ENCODE measurements at regions not wholly inside any gene's neighbourhood (a gene's known extent, or its start where the extent isn't known, plus 50 kb on each side); places are given as distances from the start of the nearest gene placed in this dataset.

DNA sequence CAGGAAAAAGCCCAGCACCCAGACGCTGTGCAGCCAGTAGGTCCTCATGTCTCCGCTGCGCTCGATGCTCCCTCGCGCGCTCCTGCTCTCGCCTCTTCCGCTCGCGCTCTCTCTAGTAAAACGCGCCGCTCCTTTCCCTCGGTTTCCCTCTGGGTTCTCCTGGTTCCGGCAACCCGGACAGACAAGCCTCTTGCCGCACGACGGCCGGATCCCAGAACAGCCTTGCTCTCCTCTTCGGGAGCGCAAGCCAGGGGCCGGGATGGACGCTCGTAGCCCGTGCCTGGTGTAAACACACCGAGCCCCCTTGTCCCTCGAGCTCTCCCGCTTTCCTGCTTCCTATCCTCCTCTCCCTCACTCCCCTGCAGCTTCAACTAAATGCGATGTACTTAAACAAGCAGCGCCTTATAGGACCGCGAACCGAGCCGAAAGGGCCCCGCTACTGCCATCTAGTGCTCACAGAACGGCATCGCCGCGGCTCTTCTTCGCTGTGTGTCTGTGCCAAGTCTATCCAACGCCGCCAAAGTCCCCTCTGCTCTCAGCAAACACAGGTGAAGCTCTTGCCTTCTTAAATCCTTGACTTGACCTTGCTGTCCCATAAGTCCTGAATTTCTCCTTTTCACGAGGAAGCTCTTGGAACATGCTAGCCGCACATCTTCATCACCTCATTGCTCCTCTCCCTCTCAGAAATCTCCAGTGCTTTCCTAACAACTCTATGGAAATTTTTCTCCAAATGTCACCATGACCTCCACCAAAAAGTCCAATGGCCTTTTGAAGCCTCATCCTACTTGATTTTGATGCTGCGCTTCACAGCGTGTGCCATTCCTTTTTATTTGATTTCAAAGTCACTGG lies 1037.2 kb downstream of the IGSF11 start:
- peak; percentile 86 to 90 for DNase-seq (ENCODE audit: low read depth in 1 of 2, low spot score in 1 of 2)
- no peaks in the 10 kb centered on the region for H3K4me1 ChIP-seq (ENCODE audit: low read depth)
- peak overlapping the region; percentile 58 for H3K4me3 ChIP-seq
- TF ChIP-seq, protein P1, sequence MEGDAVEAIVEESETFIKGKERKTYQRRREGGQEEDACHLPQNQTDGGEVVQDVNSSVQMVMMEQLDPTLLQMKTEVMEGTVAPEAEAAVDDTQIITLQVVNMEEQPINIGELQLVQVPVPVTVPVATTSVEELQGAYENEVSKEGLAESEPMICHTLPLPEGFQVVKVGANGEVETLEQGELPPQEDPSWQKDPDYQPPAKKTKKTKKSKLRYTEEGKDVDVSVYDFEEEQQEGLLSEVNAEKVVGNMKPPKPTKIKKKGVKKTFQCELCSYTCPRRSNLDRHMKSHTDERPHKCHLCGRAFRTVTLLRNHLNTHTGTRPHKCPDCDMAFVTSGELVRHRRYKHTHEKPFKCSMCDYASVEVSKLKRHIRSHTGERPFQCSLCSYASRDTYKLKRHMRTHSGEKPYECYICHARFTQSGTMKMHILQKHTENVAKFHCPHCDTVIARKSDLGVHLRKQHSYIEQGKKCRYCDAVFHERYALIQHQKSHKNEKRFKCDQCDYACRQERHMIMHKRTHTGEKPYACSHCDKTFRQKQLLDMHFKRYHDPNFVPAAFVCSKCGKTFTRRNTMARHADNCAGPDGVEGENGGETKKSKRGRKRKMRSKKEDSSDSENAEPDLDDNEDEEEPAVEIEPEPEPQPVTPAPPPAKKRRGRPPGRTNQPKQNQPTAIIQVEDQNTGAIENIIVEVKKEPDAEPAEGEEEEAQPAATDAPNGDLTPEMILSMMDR (IDR thresholded peaks at IDR 0.05; ENCODE audit: low read depth, low read length), result peak; percentile 99
- H3K36me3 ChIP-seq, result no peaks in the 10 kb centered on the region
- no peaks in the 10 kb centered on the region for H3K9me3 ChIP-seq (ENCODE audit: low read depth)
- H3K27me3 ChIP-seq, result peaks cover 40% of the 10 kb centered on the region
- no peak overlapping the region for H3K27ac ChIP-seq

DNA sequence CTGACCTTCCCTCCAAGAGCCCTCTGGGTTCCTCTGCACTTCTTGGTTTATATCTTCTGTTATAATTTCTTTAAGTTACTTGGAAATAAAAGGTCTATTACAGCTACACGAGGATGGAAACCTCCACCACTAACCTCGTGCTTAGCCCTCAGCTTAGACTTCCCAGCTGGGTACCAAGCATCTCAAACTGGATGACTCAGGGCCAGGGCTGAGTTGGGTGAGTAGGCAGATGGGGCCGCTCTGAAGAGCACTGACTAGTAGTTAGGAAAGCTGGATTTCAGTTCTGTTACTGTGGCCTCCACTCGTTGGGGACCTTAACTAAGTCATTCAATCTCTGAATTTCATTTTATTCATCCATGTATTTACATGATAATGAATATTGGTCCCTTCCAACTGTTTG lies 1036.6 kb downstream of the IGSF11 start:
- Histone ChIP-seq H3K27me3 (peaks cover 40% of the 10 kb centered on the region), H3K4me3 (no peak overlapping the region), H3K9me3 (ENCODE audit: low read depth) (no peaks in the 10 kb centered on the region), H3K36me3 (no peaks in the 10 kb centered on the region), H3K27ac (no peak overlapping the region), H3K4me1 (ENCODE audit: low read depth) (no peaks in the 10 kb centered on the region)
- no peak for DNase-seq (ENCODE audit: low read depth in 1 of 2, low spot score in 1 of 2)
- TF ChIP-seq, protein P1 (IDR thresholded peaks at IDR 0.05; ENCODE audit: low read depth, low read length), result no peak

DNA sequence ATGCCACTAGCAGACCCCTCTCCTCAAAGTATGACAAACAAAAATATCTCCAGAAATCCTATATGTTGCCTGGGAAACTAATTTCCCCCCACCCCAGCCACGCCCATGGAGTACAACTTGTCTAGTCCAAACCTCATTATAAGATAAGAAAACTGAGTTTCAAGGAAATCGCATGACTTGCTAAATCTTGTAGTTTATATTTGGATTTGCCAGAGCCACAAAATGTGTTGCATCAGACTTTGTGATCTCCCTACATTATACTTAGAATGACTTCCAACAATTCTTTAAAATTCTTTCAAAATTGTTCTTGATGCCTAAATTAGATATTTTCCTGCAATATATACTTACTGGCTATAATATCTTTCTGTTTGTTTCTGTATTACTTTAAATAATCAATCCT lies 1034.4 kb downstream of the IGSF11 start:
- no peaks in the 10 kb centered on the region for H3K4me1 ChIP-seq (ENCODE audit: low read depth)
- no peak overlapping the region for H3K27ac ChIP-seq
- DNase-seq (ENCODE audit: low read depth in 1 of 2, low spot score in 1 of 2), result no peak
- H3K9me3 ChIP-seq (ENCODE audit: low read depth), result no peaks in the 10 kb centered on the region
- H3K4me3 ChIP-seq, result no peak overlapping the region
- H3K27me3 ChIP-seq, result peaks cover 32% of the 10 kb centered on the region
- TF ChIP-seq, protein P1 (IDR thresholded peaks at IDR 0.05; ENCODE audit: low read depth, low read length), result no peak
- H3K36me3 ChIP-seq, result no peaks in the 10 kb centered on the region

DNA sequence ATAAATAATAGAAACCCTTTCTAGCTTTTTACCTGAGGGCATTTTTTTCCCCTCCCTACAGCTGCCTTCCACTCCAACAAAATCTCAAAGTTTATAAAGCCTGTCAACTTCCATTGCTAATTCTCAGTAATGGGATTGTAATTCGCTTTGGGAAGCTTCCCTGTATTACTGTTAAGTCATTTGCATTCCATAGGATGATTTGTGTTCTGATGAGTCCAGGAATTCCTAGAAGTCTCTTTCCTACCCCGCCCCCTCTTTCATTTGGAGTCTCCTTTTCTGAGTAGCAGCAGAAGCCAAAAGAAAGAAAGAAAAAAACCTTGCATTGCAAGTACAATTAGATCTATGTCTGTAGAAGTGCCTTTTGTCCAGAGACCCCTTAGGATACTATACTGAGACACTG lies 1033.3 kb downstream of the IGSF11 start:
- H3K27me3 ChIP-seq, result peaks cover 21% of the 10 kb centered on the region
- DNase-seq (ENCODE audit: low read depth in 1 of 2, low spot score in 1 of 2), result no peak
- TF ChIP-seq, protein P1 (IDR thresholded peaks at IDR 0.05; ENCODE audit: low read depth, low read length), result no peak
- H3K4me3 ChIP-seq, result no peak overlapping the region
- H3K4me1 ChIP-seq (ENCODE audit: low read depth), result no peaks in the 10 kb centered on the region
- no peaks in the 10 kb centered on the region for H3K36me3 ChIP-seq
- no peaks in the 10 kb centered on the region for H3K9me3 ChIP-seq (ENCODE audit: low read depth)
- no peak overlapping the region for H3K27ac ChIP-seq

DNA sequence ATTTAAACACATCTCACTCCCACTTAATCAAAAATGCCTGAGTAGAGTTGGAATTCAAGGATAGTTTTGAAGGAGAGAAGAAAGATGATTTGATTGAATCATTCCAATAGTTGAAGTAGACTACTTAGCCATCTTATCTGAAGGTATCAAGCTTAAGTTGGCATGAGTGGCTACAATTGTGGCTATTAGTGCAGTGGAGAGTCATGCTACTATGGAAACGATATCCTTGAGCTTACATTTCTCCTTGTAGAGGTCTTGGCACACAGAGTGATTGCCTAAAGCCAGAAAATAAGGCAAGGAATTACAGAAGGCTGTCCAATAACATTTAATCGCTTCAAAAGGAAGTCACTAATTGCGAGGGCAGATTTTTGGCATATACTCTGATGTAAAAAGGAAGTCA lies 1022.7 kb downstream of the IGSF11 start:
- no peak overlapping the region for H3K27ac ChIP-seq
- H3K36me3 ChIP-seq, result no peaks in the 10 kb centered on the region
- no peaks in the 10 kb centered on the region for H3K27me3 ChIP-seq
- no peaks in the 10 kb centered on the region for H3K9me3 ChIP-seq (ENCODE audit: low read depth)
- no peaks in the 10 kb centered on the region for H3K4me1 ChIP-seq (ENCODE audit: low read depth)
- DNase-seq (ENCODE audit: low read depth in 1 of 2, low spot score in 1 of 2), result no peak
- H3K4me3 ChIP-seq, result no peak overlapping the region
- TF ChIP-seq, protein P1 (IDR thresholded peaks at IDR 0.05; ENCODE audit: low read depth, low read length), result no peak

All from cardiac muscle cell (in vitro differentiated cells and primary cell).